H1 (cell line): ENCODE measurements at regions not wholly inside any gene's neighbourhood (a gene's known extent, or its start where the extent isn't known, plus 50 kb on each side); places are given as distances from the start of the nearest gene placed in this dataset.

ENCODE experiments used
- CTCF ChIA-PET: fragments of 300-600 bp; sonication (Branson Sonifier 250); formaldehyde crosslinking; loops from one replicate; lab custom pipeline; 2021; ENCODE audit not compliant: partially characterized antibody; lab: Charles Lee
- POLR2A ChIA-PET: fragments of 300-600 bp; sonication (Branson Sonifier 250); formaldehyde crosslinking; loops from one replicate; lab custom pipeline; 2021; ENCODE audit warnings: inconsistent platforms; ENCODE audit not compliant: partially characterized antibody; lab: Charles Lee
- DNase-seq, 2 experiments: peaks; one replicate each; pipeline versions ENCODE4 v3.0.0 to v3.0.0-alpha.2; 2010 to 2022; ENCODE audit warnings: low spot score in 2 of 2, low read depth in 1 of 2, mixed read lengths in 1 of 2
- FAIRE-seq: peaks from 2 replicates; lab custom pipeline; 2011; peaks lifted over from hg19 to GRCh38; lab: Jason Lieb, UNC
- H2AFZ ChIP-seq: 2 replicates; pipeline ENCODE4 v1.8.1; 2012; ENCODE audit warnings: low read length, inconsistent platforms
- H2AK5ac ChIP-seq: 2 replicates; pipeline ENCODE4 v1.6.1; 2013; ENCODE audit warnings: low read depth, low read length
- H2BK120ac ChIP-seq: replicated peaks from 2 replicates; pipeline ENCODE3; 2013; ENCODE audit warnings: low read depth, low read length, inconsistent platforms
- H2BK12ac ChIP-seq: 2 replicates; pipeline ENCODE4 v1.6.1; 2013; ENCODE audit warnings: low read depth, low read length
- H2BK15ac ChIP-seq: 2 replicates; pipeline ENCODE4 v1.6.1; 2013; ENCODE audit warnings: low read length
- H2BK20ac ChIP-seq: 2 replicates; pipeline ENCODE4 v1.6.1; 2013; ENCODE audit warnings: low read length
- H2BK5ac ChIP-seq: 2 replicates; pipeline ENCODE4 v1.6.1; 2013; ENCODE audit warnings: low read depth, low read length
- H3K14ac ChIP-seq: 2 replicates; pipeline ENCODE4 v1.6.1; 2013; ENCODE audit warnings: inconsistent platforms; ENCODE audit not compliant: insufficient read length
- H3K18ac ChIP-seq: 2 replicates; pipeline ENCODE4 v1.6.1; 2013; ENCODE audit warnings: low read length; ENCODE audit errors: extremely low read depth
- H3K23ac ChIP-seq: 2 replicates; pipeline ENCODE4 v1.6.1; 2013; ENCODE audit warnings: inconsistent platforms; ENCODE audit not compliant: insufficient read length
- H3K23me2 ChIP-seq: 2 replicates; pipeline ENCODE4 v1.6.1; 2013; ENCODE audit warnings: low read depth, low read length
- H3K27ac ChIP-seq: 2 replicates; pipeline ENCODE4 v1.6.1; 2011; ENCODE audit warnings: low read depth, low read length, inconsistent platforms
- H3K27me3 ChIP-seq, 4 experiments: replicated peaks in 1 of 4; 1 replicate in 1 of 4; 2 replicates in 3 of 4; pipeline versions ENCODE4 v1.6.1 to v1.8.1; 2011 to 2013; ENCODE audit warnings: low read length in 3 of 4, mild to moderate bottlenecking in 3 of 4, inconsistent platforms in 2 of 4, mixed read lengths in 2 of 4, moderate library complexity in 1 of 4; ENCODE audit not compliant: control insufficient read depth in 3 of 4, insufficient read depth in 3 of 4; ENCODE audit errors: extremely low read depth in 1 of 4
- H3K36me3 ChIP-seq, 4 experiments: 2 replicates each; pipeline versions ENCODE4 v1.6.1 to v1.8.1; 2011 to 2013; ENCODE audit warnings: mild to moderate bottlenecking in 4 of 4, low read length in 3 of 4, moderate library complexity in 2 of 4, control low read depth in 1 of 4, inconsistent platforms in 1 of 4; ENCODE audit not compliant: insufficient read depth in 4 of 4, control insufficient read depth in 2 of 4
- H3K4ac ChIP-seq: replicated peaks from 2 replicates; pipeline ENCODE3; 2013; ENCODE audit warnings: low read length, low read depth, mixed read lengths, inconsistent platforms; ENCODE audit not compliant: insufficient read length
- H3K4me1 ChIP-seq, 4 experiments: replicated peaks in 1 of 4; 1 replicate in 1 of 4; 2 replicates in 3 of 4; pipeline versions ENCODE4 v1.6.1 to v1.8.1; 2011 to 2013; ENCODE audit warnings: low read length in 3 of 4, inconsistent platforms in 2 of 4, mixed read lengths in 1 of 4; ENCODE audit not compliant: insufficient read depth in 4 of 4, control insufficient read depth in 3 of 4
- H3K4me2 ChIP-seq, 2 experiments: 2 replicates each; pipeline versions ENCODE4 v1.6.1 to v1.8.1; 2011 to 2013; ENCODE audit warnings: low read depth in 2 of 2, low read length in 2 of 2, control low read depth in 1 of 2, inconsistent platforms in 1 of 2, mild to moderate bottlenecking in 1 of 2; ENCODE audit not compliant: insufficient read depth in 1 of 2
- H3K4me3 ChIP-seq, 4 experiments: fragments of 200-600, 300-600 bp in 1 of 4; sonication (generic), shearing (Covaris generic), sonication (Bioruptor Twin) in 1 of 4; 2 replicates each; pipeline versions ENCODE4 v1.5.1 to v1.8.1; 2011 to 2016; ENCODE audit warnings: low read length in 4 of 4, low read depth in 3 of 4, control low read depth in 2 of 4, inconsistent platforms in 2 of 4, mild to moderate bottlenecking in 2 of 4, mixed read lengths in 1 of 4, moderate library complexity in 1 of 4; ENCODE audit not compliant: insufficient read depth in 2 of 4; ENCODE audit errors: extremely low read depth in 1 of 4
- H3K56ac ChIP-seq: replicated peaks from 2 replicates; pipeline ENCODE3; 2013; ENCODE audit warnings: low read depth, mild to moderate bottlenecking, mixed read lengths, low read length, inconsistent platforms; ENCODE audit not compliant: insufficient read length
- H3K79me1 ChIP-seq: 2 replicates; pipeline ENCODE4 v1.6.1; 2013; ENCODE audit warnings: low read depth, low read length, control low read depth
- H3K79me2 ChIP-seq, 2 experiments: 2 replicates each; pipeline versions ENCODE4 v1.6.1 to v1.8.1; 2012 to 2013; ENCODE audit warnings: low read length in 2 of 2, mild to moderate bottlenecking in 2 of 2, inconsistent platforms in 1 of 2; ENCODE audit not compliant: insufficient read depth in 2 of 2, control insufficient read depth in 1 of 2
- H3K9ac ChIP-seq, 4 experiments: replicated peaks in 1 of 4; 1 replicate in 1 of 4; 2 replicates in 3 of 4; pipeline versions ENCODE4 v1.6.1 to v1.8.1; 2011 to 2013; ENCODE audit warnings: low read depth in 3 of 4, low read length in 3 of 4, control low read depth in 2 of 4, mild to moderate bottlenecking in 2 of 4, moderate library complexity in 2 of 4, inconsistent platforms in 1 of 4; ENCODE audit errors: extremely low read depth in 1 of 4
- H3K9me3 ChIP-seq, 2 experiments: 2 replicates each; pipeline versions ENCODE4 v1.6.1 to v1.8.1; 2012 to 2013; ENCODE audit warnings: mild to moderate bottlenecking in 2 of 2, moderate library complexity in 2 of 2, control low read depth in 1 of 2, inconsistent platforms in 1 of 2, low read depth in 1 of 2, low read length in 1 of 2, mixed read lengths in 1 of 2; ENCODE audit not compliant: insufficient read depth in 2 of 2
- H4K20me1 ChIP-seq, 2 experiments: replicated peaks in 1 of 2; 2 replicates each; pipeline versions ENCODE3 to v1.8.1; 2011 to 2013; ENCODE audit warnings: inconsistent platforms in 2 of 2, low read length in 2 of 2, mild to moderate bottlenecking in 1 of 2; ENCODE audit not compliant: insufficient read depth in 2 of 2, control insufficient read depth in 1 of 2
- H4K5ac ChIP-seq: 2 replicates; pipeline ENCODE4 v1.6.1; 2013; ENCODE audit warnings: low read length, low read depth, mixed read lengths, inconsistent platforms; ENCODE audit not compliant: insufficient read length
- H4K8ac ChIP-seq: 2 replicates; pipeline ENCODE4 v1.8.0; 2013; ENCODE audit warnings: mild to moderate bottlenecking, moderate library complexity, low read length, inconsistent platforms; ENCODE audit not compliant: insufficient read depth; ENCODE audit errors: extremely low read depth
- H4K91ac ChIP-seq: replicated peaks from 2 replicates; pipeline ENCODE3; 2013; ENCODE audit warnings: low read length, mixed read lengths, inconsistent platforms; ENCODE audit not compliant: insufficient read length
- BRCA1 ChIP-seq: IDR thresholded peaks from 2 replicates; pipeline ENCODE4 v1.6.1; 2012; ENCODE audit warnings: low read depth, low read length, improper control_type of control experiment
- GTF2F1 ChIP-seq: IDR thresholded peaks from 2 replicates; pipeline ENCODE4 v1.6.1; 2012; ENCODE audit warnings: low read depth, low read length, improper control_type of control experiment, borderline replicate concordance
- HDAC6 ChIP-seq: IDR thresholded peaks from one replicate; pipeline ENCODE4 v1.7.1; 2012; ENCODE audit warnings: low read depth, mild to moderate bottlenecking, inconsistent platforms, low read length, moderate library complexity
- KDM5A ChIP-seq: fragments of 200-600 bp; IDR thresholded peaks from 2 replicates; pipeline ENCODE4 v1.7.1; 2012; ENCODE audit warnings: mild to moderate bottlenecking, low read length, inconsistent platforms, mixed read lengths
- MAFK ChIP-seq: IDR thresholded peaks from 2 replicates; pipeline ENCODE4 v1.6.1; 2012; ENCODE audit warnings: low read depth, mild to moderate bottlenecking, improper control_type of control experiment, low read length
- NANOG ChIP-seq: IDR thresholded peaks from 2 replicates; pipeline ENCODE4 v1.6.1; 2011; ENCODE audit warnings: low read length, low read depth, mild to moderate bottlenecking, inconsistent platforms; ENCODE audit not compliant: insufficient read depth, poor library complexity, severe bottlenecking
- SIX5 ChIP-seq: IDR thresholded peaks from 2 replicates; pipeline ENCODE4 v1.6.1; 2011; ENCODE audit warnings: mild to moderate bottlenecking, low read depth, low read length
- TBP ChIP-seq: IDR thresholded peaks from 2 replicates; pipeline ENCODE4 v1.6.1; 2011; ENCODE audit warnings: low read depth, low read length, improper control_type of control experiment
- ZNF274 ChIP-seq: IDR thresholded peaks from 2 replicates; pipeline ENCODE4 v1.7.0; 2012; ENCODE audit warnings: low read length, borderline replicate concordance; ENCODE audit errors: extremely low read depth
- WGBS, 2 experiments: shearing (Covaris generic) in 1 of 2; methylation state at CpG; one replicate each; pipeline versions ENCODE4 v1.1.6 to v1.1.7; 2013 to 2015; ENCODE audit warnings: low lambda C conversion rate in 2 of 2, mixed read lengths in 2 of 2, inconsistent platforms in 1 of 2, low coverage in 1 of 2, missing lambda C conversion rate in 1 of 2; ENCODE audit not compliant: insufficient replicate concordance in 2 of 2, insufficient coverage in 1 of 2, insufficient read length in 1 of 2; ENCODE audit errors: extremely low coverage in 1 of 2, missing lambda C conversion rate in 1 of 2; 5-methylcytosine and 5-hydroxymethylcytosine counted together
- TF ChIP-seq, protein P1 (sequence below): IDR thresholded peaks from 2 replicates; pipeline ENCODE4 v1.6.1; 2012; ENCODE audit warnings: low read length, inconsistent platforms

DNA sequence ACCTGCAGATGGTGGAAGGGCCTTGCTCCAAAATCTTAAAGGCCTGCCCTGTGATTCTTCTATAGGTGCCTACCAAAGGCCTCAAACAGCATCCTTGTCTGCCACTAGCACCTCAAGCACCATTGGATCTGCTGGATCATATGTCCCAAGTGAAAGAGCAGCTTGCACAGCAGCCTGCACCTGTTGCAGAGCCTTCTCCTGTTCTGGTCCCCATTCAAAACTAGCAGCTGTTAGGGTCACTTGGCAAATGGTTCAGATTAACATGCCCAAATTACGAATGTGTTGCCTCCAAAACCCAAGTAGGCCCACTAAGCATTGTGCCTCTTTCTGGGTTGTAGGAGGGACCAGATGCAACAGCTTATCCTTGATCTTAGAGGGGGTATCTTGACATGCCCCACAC, 99.6 kb upstream of the F13A1 start:
- no peak overlapping the region for H4K8ac ChIP-seq
- H4K20me1 ChIP-seq, result no peaks in the 10 kb centered on the region
- no peaks in the 10 kb centered on the region for H3K36me3 ChIP-seq
- H3K4me3 ChIP-seq, result no peak overlapping the region
- H3K9me3 ChIP-seq, result no peaks in the 10 kb centered on the region
- ChIA-PET POLR2A (no interaction called here), CTCF (no interaction called here)
- H2BK5ac ChIP-seq, result no peak overlapping the region
- H3K9ac ChIP-seq, result no peak overlapping the region
- H4K5ac ChIP-seq, result no peak overlapping the region
- H3K4me2 ChIP-seq, result no peak overlapping the region
- H3K56ac ChIP-seq, result no peak overlapping the region
- no peak overlapping the region for H2BK120ac ChIP-seq
- no peaks in the 10 kb centered on the region for H3K4me1 ChIP-seq
- H3K79me1 ChIP-seq, result no peaks in the 10 kb centered on the region
- H3K27ac ChIP-seq, result no peak overlapping the region
- 56% methylated on average over 1 of the region's 1 CpG; no CpG with 5 or more reads in 1 of the 2 experiments for WGBS, 2 experiments
- no peak for FAIRE-seq
- no peak for DNase-seq
- no peak overlapping the region for H4K91ac ChIP-seq
- H3K18ac ChIP-seq, result no peak overlapping the region
- H3K23ac ChIP-seq, result no peak overlapping the region
- no peak overlapping the region for H3K4ac ChIP-seq
- no peak overlapping the region for H3K14ac ChIP-seq
- peaks cover 0 to 1% (median 0%) of the 10 kb centered on the region in 4 experiments; a peak in 1 of 7 replicates for H3K27me3 ChIP-seq
- H2BK20ac ChIP-seq, result no peak overlapping the region
- no peak overlapping the region for H2BK15ac ChIP-seq
- H2AK5ac ChIP-seq, result no peak overlapping the region
- no peak overlapping the region for H2AFZ ChIP-seq
- no peaks in the 10 kb centered on the region for H3K79me2 ChIP-seq
- H2BK12ac ChIP-seq, result no peak overlapping the region
- H3K23me2 ChIP-seq, result no peaks in the 10 kb centered on the region
- TF ChIP-seq KDM5A (no peak), BRCA1 (no peak), TBP (no peak), GTF2F1 (no peak), ZNF274 (no peak), NANOG (no peak), SIX5 (no peak), MAFK (no peak), HDAC6 (no peak)
- TF ChIP-seq, protein P1, sequence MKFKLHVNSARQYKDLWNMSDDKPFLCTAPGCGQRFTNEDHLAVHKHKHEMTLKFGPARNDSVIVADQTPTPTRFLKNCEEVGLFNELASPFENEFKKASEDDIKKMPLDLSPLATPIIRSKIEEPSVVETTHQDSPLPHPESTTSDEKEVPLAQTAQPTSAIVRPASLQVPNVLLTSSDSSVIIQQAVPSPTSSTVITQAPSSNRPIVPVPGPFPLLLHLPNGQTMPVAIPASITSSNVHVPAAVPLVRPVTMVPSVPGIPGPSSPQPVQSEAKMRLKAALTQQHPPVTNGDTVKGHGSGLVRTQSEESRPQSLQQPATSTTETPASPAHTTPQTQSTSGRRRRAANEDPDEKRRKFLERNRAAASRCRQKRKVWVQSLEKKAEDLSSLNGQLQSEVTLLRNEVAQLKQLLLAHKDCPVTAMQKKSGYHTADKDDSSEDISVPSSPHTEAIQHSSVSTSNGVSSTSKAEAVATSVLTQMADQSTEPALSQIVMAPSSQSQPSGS, result no peak
